Type B pancreatic cell (in vitro differentiated cells): ENCODE measurements at regions not wholly inside any gene's neighbourhood (a gene's known extent, or its start where the extent isn't known, plus 50 kb on each side); places are given as distances from the start of the nearest gene placed in this dataset.
"Not testable (repeated sequence)": the region's sequence is repeated elsewhere in the genome, so short reads cannot be mapped to it uniquely, and the experiment has no call there.

Experiments used
- DNase-seq: peaks from one replicate; pipeline ENCODE4 v3.0.0; 2021; ENCODE audit warnings: mixed read lengths; ENCODE audit not compliant: unreplicated experiment; ENCODE audit errors: extremely low spot score
- H3K27ac Mint-ChIP-seq: 2 replicates; pipeline ENCODE4 v1.8.0; 2021; ENCODE audit warnings: mild to moderate bottlenecking, mixed read lengths
- H3K27me3 Mint-ChIP-seq: 2 replicates; pipeline ENCODE4 v1.8.0; 2021; ENCODE audit warnings: mixed read lengths
- H3K36me3 Mint-ChIP-seq: 2 replicates; pipeline ENCODE4 v1.8.0; 2021; ENCODE audit warnings: mixed read lengths
- H3K4me1 Mint-ChIP-seq: one replicate; pipeline ENCODE4 v1.8.0; 2021; ENCODE audit warnings: mixed read lengths; ENCODE audit not compliant: unreplicated experiment
- H3K4me3 Mint-ChIP-seq: 2 replicates; pipeline ENCODE4 v1.8.0; 2021; ENCODE audit warnings: mild to moderate bottlenecking, mixed read lengths
- H3K9me3 Mint-ChIP-seq: 2 replicates; pipeline ENCODE4 v1.8.0; 2021; ENCODE audit warnings: mixed read lengths
- TF ChIP-seq, protein P1 (sequence below): fragments of 200-600 bp; sonication (generic); conservative IDR thresholded peaks from 2 replicates; pipeline ENCODE4 v1.5.0; 2021; ENCODE audit warnings: antibody characterized with exemption, mild to moderate bottlenecking

DNA sequence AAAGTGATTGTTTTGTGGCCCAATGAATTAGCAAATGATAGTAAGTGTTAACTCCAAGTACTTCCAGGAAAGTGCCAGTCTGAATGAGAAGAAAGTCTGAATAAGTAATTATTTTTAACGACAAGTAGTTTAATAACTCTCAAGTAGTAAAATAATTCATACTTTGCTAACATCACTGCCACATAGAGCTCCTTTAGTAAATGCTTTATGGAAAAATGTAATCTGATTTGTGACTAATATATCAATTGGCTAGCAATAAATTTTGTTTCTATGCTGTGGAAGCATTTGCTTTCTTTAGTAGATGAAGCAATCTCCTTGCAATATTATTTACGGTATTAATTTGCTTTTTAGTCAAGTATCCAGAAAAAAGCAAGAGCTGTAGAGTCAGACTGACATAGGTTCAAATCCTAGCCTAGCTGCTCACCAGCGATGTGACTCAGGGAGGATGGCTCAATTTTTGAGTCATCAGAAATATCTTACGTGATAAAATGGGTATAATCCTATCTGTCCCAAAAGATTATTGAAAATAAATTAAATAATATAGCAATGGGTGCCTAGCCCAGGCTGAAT is 329.3 kb downstream of the FGFR2 start:
- H3K36me3 Mint-ChIP-seq: no peaks in the 10 kb centered on the region

DNA sequence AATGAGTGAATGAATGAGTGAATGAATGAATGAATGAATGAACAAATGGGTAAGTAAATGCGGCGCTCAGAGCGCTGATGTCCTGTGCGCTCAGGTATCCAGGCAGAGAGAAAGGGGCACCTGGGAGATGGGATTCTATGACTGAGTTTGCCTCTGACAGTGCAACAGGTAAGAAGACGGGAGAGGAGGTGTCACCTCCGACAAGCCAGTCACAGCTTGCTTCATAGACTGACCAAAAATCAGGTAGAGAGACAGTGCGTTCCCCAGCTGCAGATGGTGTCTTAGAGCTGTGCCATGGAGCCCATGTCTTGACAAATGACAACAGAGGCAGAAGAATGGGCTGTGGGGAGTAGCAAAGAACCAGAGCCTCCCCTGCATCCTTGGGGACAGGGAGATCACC is 327.3 kb downstream of the FGFR2 start:
- Mint-ChIP-seq H3K9me3 (peaks cover 6% of the 10 kb centered on the region), H3K4me1 (peaks cover 5% of the 10 kb centered on the region), H3K4me3 (no peak overlapping the region), H3K27me3 (peaks cover 5% of the 10 kb centered on the region), H3K36me3 (no peaks in the 10 kb centered on the region), H3K27ac (no peak overlapping the region)
- no peak for DNase-seq
- TF ChIP-seq, protein P1, sequence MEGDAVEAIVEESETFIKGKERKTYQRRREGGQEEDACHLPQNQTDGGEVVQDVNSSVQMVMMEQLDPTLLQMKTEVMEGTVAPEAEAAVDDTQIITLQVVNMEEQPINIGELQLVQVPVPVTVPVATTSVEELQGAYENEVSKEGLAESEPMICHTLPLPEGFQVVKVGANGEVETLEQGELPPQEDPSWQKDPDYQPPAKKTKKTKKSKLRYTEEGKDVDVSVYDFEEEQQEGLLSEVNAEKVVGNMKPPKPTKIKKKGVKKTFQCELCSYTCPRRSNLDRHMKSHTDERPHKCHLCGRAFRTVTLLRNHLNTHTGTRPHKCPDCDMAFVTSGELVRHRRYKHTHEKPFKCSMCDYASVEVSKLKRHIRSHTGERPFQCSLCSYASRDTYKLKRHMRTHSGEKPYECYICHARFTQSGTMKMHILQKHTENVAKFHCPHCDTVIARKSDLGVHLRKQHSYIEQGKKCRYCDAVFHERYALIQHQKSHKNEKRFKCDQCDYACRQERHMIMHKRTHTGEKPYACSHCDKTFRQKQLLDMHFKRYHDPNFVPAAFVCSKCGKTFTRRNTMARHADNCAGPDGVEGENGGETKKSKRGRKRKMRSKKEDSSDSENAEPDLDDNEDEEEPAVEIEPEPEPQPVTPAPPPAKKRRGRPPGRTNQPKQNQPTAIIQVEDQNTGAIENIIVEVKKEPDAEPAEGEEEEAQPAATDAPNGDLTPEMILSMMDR: no peak

More for the DNA sequence above, 329.3 kb downstream of the FGFR2 start:
- DNase-seq: no peak
- peaks cover 5% of the 10 kb centered on the region for H3K27me3 Mint-ChIP-seq
- no peak overlapping the region for H3K4me3 Mint-ChIP-seq
- TF ChIP-seq, protein P1: no peak
- no peak overlapping the region for H3K27ac Mint-ChIP-seq
- H3K4me1 Mint-ChIP-seq: peaks cover 9% of the 10 kb centered on the region
- H3K9me3 Mint-ChIP-seq: peaks cover 6% of the 10 kb centered on the region

DNA sequence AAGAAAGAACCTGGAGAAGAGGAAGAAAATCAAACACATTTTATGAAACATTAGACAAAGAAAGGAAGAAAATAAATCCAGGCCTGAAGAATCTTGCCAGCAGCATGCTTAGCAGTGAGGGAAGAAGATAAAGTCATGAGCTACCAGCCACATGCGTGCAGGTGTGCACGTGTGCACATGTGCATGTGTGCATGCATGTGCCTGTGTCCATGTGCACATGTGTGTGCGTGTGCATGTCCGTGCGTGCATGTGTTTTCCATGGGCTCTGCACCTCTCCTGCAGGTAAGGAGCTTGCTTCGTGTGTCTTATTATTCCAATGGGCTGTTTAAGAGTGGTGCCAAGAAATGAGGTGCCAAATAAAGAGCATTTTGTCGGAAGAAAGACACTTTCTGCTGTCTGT is 322.2 kb downstream of the FGFR2 start:
- no peak overlapping the region for H3K4me3 Mint-ChIP-seq
- H3K27ac Mint-ChIP-seq: no peak overlapping the region
- H3K9me3 Mint-ChIP-seq: no peaks in the 10 kb centered on the region
- DNase-seq: no peak
- no peaks in the 10 kb centered on the region for H3K27me3 Mint-ChIP-seq
- peaks cover 8% of the 10 kb centered on the region for H3K4me1 Mint-ChIP-seq
- peaks cover 4% of the 10 kb centered on the region for H3K36me3 Mint-ChIP-seq
- TF ChIP-seq, protein P1: no peak

DNA sequence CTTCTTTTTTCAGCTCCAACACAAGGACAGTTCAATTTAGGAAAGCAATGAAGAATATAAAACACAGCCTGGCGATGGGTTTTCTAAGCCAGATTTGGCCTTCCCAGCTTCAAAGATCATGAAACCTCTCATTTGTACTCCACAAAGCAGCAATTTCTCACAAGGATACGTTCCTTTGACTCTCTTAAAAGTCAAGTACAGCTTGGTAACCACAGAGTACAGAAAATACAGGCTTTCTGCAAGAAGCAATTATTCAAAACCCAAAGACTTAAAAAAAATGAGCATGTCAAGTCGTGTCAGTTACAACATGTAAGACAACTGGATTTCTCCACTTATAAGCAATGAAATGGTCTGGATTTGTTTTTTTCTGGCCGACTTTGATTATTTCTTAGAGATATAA is 321.4 kb downstream of the FGFR2 start:
- DNase-seq: no peak
- Mint-ChIP-seq H3K9me3 (no peaks in the 10 kb centered on the region), H3K4me3 (no peak overlapping the region), H3K4me1 (peaks cover 8% of the 10 kb centered on the region), H3K27me3 (no peaks in the 10 kb centered on the region), H3K36me3 (peaks cover 4% of the 10 kb centered on the region), H3K27ac (no peak overlapping the region)
- TF ChIP-seq, protein P1: no peak

DNA sequence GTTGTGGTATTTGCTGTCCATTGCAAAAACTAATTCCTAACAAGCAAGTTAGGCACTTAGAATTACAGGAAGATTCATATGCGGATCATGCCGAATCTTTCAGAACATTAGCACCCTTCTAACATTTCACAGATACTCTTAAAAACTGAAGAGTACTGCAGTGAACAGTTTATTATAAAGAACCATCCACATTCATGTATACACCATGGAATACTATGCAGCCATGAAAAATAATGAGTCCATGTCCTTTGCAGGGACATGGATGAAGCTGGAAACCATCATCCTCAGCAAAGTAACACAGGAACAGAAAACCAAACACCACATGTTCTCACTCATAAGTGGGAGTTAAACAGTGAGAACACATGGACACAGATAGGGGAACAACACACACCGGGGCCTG is 319.9 kb downstream of the FGFR2 start:
- DNase-seq, H3K4me1 Mint-ChIP-seq, H3K9me3 Mint-ChIP-seq, H3K27me3 Mint-ChIP-seq, H3K4me3 Mint-ChIP-seq, H3K36me3 Mint-ChIP-seq, H3K27ac Mint-ChIP-seq: not testable (repeated sequence)

DNA sequence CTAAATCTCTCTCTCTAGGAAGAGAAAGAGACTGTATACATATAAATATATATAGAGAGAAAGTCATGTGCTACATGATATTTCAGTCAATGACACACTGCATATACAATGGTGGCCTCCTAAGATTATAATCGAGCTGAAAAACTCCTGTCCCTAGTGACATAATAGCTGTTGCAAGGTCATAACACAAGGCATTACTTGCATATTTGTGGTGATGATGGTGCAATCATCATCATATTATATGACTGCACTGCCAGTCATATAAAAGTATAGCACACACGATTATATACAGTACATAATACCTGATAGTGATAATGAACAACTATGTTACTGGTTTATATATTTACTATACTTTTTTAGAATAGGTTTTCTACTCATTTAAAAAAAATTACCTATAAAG is 316.7 kb downstream of the FGFR2 start:
- H3K9me3 Mint-ChIP-seq: no peaks in the 10 kb centered on the region
- no peak overlapping the region for H3K4me3 Mint-ChIP-seq
- peaks cover 24% of the 10 kb centered on the region for H3K4me1 Mint-ChIP-seq

More for the DNA sequence above, 316.7 kb downstream of the FGFR2 start:
- DNase-seq: no peak
- Mint-ChIP-seq H3K36me3 (peaks cover 4% of the 10 kb centered on the region), H3K27ac (no peak overlapping the region), H3K27me3 (peaks cover 4% of the 10 kb centered on the region)
- TF ChIP-seq, protein P1: no peak
